ENCODE measurements at regions not wholly inside any gene's neighbourhood (a gene's known extent, or its start where the extent isn't known, plus 50 kb on each side); places are given as distances from the start of the nearest gene placed in this dataset.
"Not testable (repeated sequence)": the region's sequence is repeated elsewhere in the genome, so short reads cannot be mapped to it uniquely, and the experiment has no call there.

GRCh38 chr2:240239325-240239724 is 98.9 kb upstream of the OTOS start:
- H3K27ac ChIP-seq (ENCODE audit: low read length): no peak overlapping the region
- H3K9me3 ChIP-seq (ENCODE audit: control insufficient read depth, insufficient read depth, low read length): no peaks in the 10 kb centered on the region
- DNase-seq (ENCODE audit: low read depth, low spot score): no peak
- H3K4me3 ChIP-seq (ENCODE audit: low read length): no peak overlapping the region
- H3K36me3 ChIP-seq (ENCODE audit: control insufficient read depth, insufficient read depth, low read length): no peaks in the 10 kb centered on the region
- H3K27me3 ChIP-seq (ENCODE audit: control insufficient read depth, insufficient read depth, low read length): no peaks in the 10 kb centered on the region
- H3K4me1 ChIP-seq (ENCODE audit: control insufficient read depth, insufficient read depth, low read length): peaks cover 3% of the 10 kb centered on the region; the same call in 1 of the 2 replicates
- no CpG with 5 or more reads among the region's 1 CpG for WGBS (ENCODE audit: insufficient coverage, insufficient read length)

GRCh38 chr2:240240017-240240734 is 99.7 kb upstream of the OTOS start:
- no peak for DNase-seq (ENCODE audit: low read depth, low spot score)
- Histone ChIP-seq H3K27me3 (ENCODE audit: control insufficient read depth, insufficient read depth, low read length) (no peaks in the 10 kb centered on the region), H3K36me3 (ENCODE audit: control insufficient read depth, insufficient read depth, low read length) (no peaks in the 10 kb centered on the region), H3K27ac (ENCODE audit: low read length) (no peak overlapping the region), H3K9me3 (ENCODE audit: control insufficient read depth, insufficient read depth, low read length) (no peaks in the 10 kb centered on the region), H3K4me3 (ENCODE audit: low read length) (no peak overlapping the region), H3K4me1 (ENCODE audit: control insufficient read depth, insufficient read depth, low read length) (peaks cover 3% of the 10 kb centered on the region; the same call in 1 of the 2 replicates)
- no CpG with 5 or more reads among the region's 2 CpGs for WGBS (ENCODE audit: insufficient coverage, insufficient read length)

- H3K4me1 ChIP-seq (ENCODE audit: control insufficient read depth, insufficient read depth, low read length): peaks cover 3% of the 10 kb centered on the region; the same call in 1 of the 2 replicates
- H3K36me3 ChIP-seq (ENCODE audit: control insufficient read depth, insufficient read depth, low read length): no peaks in the 10 kb centered on the region
- DNase-seq (ENCODE audit: low read depth, low spot score): no peak
- WGBS (ENCODE audit: insufficient coverage, insufficient read length): no CpG with 5 or more reads among the region's 1 CpG
- no peaks in the 10 kb centered on the region for H3K9me3 ChIP-seq (ENCODE audit: control insufficient read depth, insufficient read depth, low read length)
- H3K4me3 ChIP-seq (ENCODE audit: low read length): no peak overlapping the region
- H3K27me3 ChIP-seq (ENCODE audit: control insufficient read depth, insufficient read depth, low read length): no peaks in the 10 kb centered on the region
- H3K27ac ChIP-seq (ENCODE audit: low read length): no peak overlapping the region
These were observed 100.3 kb upstream of the OTOS start for GRCh38 chr2:240240781-240241180.

- no CpG with 5 or more reads among the region's 2 CpGs for WGBS (ENCODE audit: insufficient coverage, insufficient read length)
- no peak overlapping the region for H3K4me3 ChIP-seq (ENCODE audit: low read length)
- no peak for DNase-seq (ENCODE audit: low read depth, low spot score)
- no peaks in the 10 kb centered on the region for H3K9me3 ChIP-seq (ENCODE audit: control insufficient read depth, insufficient read depth, low read length)
- H3K27ac ChIP-seq (ENCODE audit: low read length): no peak overlapping the region
- H3K4me1 ChIP-seq (ENCODE audit: control insufficient read depth, insufficient read depth, low read length): 0 out of 2 replicates have a peak, but pooled peaks cover 2% of the 10 kb centered on the region
- H3K36me3 ChIP-seq (ENCODE audit: control insufficient read depth, insufficient read depth, low read length): no peaks in the 10 kb centered on the region
- no peaks in the 10 kb centered on the region for H3K27me3 ChIP-seq (ENCODE audit: control insufficient read depth, insufficient read depth, low read length)
These were observed 101.1 kb upstream of the OTOS start for GRCh38 chr2:240241572-240241971.

- not testable (repeated sequence) for H3K4me1 ChIP-seq (ENCODE audit: control insufficient read depth, insufficient read depth, low read length); H3K9me3 ChIP-seq (ENCODE audit: control insufficient read depth, insufficient read depth, low read length); DNase-seq (ENCODE audit: low read depth, low spot score); H3K4me3 ChIP-seq (ENCODE audit: low read length); H3K27me3 ChIP-seq (ENCODE audit: control insufficient read depth, insufficient read depth, low read length); H3K36me3 ChIP-seq (ENCODE audit: control insufficient read depth, insufficient read depth, low read length); H3K27ac ChIP-seq (ENCODE audit: low read length)
- WGBS (ENCODE audit: insufficient coverage, insufficient read length): no CpG with 5 or more reads among the region's 12 CpGs
These were observed 102.6 kb upstream of the OTOS start for GRCh38 chr2:240243049-240243448.

GRCh38 chr2:240244543-240244942 is 104.1 kb upstream of the OTOS start:
- Histone ChIP-seq H3K27me3 (ENCODE audit: control insufficient read depth, insufficient read depth, low read length) (no peaks in the 10 kb centered on the region), H3K4me1 (ENCODE audit: control insufficient read depth, insufficient read depth, low read length) (no peaks in the 10 kb centered on the region), H3K9me3 (ENCODE audit: control insufficient read depth, insufficient read depth, low read length) (no peaks in the 10 kb centered on the region), H3K36me3 (ENCODE audit: control insufficient read depth, insufficient read depth, low read length) (no peaks in the 10 kb centered on the region), H3K27ac (ENCODE audit: low read length) (no peak overlapping the region), H3K4me3 (ENCODE audit: low read length) (no peak overlapping the region)
- no CpG with 5 or more reads among the region's 15 CpGs for WGBS (ENCODE audit: insufficient coverage, insufficient read length)
- DNase-seq (ENCODE audit: low read depth, low spot score): no peak

- Histone ChIP-seq H3K27ac (ENCODE audit: low read length) (no peak overlapping the region), H3K36me3 (ENCODE audit: control insufficient read depth, insufficient read depth, low read length) (no peaks in the 10 kb centered on the region), H3K9me3 (ENCODE audit: control insufficient read depth, insufficient read depth, low read length) (no peaks in the 10 kb centered on the region), H3K4me1 (ENCODE audit: control insufficient read depth, insufficient read depth, low read length) (peaks cover under 1% of the 10 kb centered on the region; the same call in 1 of the 2 replicates), H3K27me3 (ENCODE audit: control insufficient read depth, insufficient read depth, low read length) (no peaks in the 10 kb centered on the region), H3K4me3 (ENCODE audit: low read length) (no peak overlapping the region)
- no CpG with 5 or more reads among the region's 4 CpGs for WGBS (ENCODE audit: insufficient coverage, insufficient read length)
- no peak for DNase-seq (ENCODE audit: low read depth, low spot score)
These were observed 104.7 kb upstream of the OTOS start for GRCh38 chr2:240245184-240245583.

- Histone ChIP-seq H3K4me1 (ENCODE audit: control insufficient read depth, insufficient read depth, low read length) (peaks cover 2% of the 10 kb centered on the region), H3K9me3 (ENCODE audit: control insufficient read depth, insufficient read depth, low read length) (no peaks in the 10 kb centered on the region), H3K27me3 (ENCODE audit: control insufficient read depth, insufficient read depth, low read length) (no peaks in the 10 kb centered on the region), H3K27ac (ENCODE audit: low read length) (no peak overlapping the region), H3K4me3 (ENCODE audit: low read length) (no peak overlapping the region), H3K36me3 (ENCODE audit: control insufficient read depth, insufficient read depth, low read length) (no peaks in the 10 kb centered on the region)
- WGBS (ENCODE audit: insufficient coverage, insufficient read length): no CpG with 5 or more reads among the region's 23 CpGs
- DNase-seq (ENCODE audit: low read depth, low spot score): no peak
These were observed 105.2 kb upstream of the OTOS start for GRCh38 chr2:240245706-240246105.

GRCh38 chr2:240246173-240246820 is 105.8 kb upstream of the OTOS start:
- peaks cover 2% of the 10 kb centered on the region for H3K4me1 ChIP-seq (ENCODE audit: control insufficient read depth, insufficient read depth, low read length)
- H3K9me3 ChIP-seq (ENCODE audit: control insufficient read depth, insufficient read depth, low read length): no peaks in the 10 kb centered on the region
- DNase-seq (ENCODE audit: low read depth, low spot score): no peak
- H3K27me3 ChIP-seq (ENCODE audit: control insufficient read depth, insufficient read depth, low read length): no peaks in the 10 kb centered on the region
- H3K36me3 ChIP-seq (ENCODE audit: control insufficient read depth, insufficient read depth, low read length): no peaks in the 10 kb centered on the region
- no peak overlapping the region for H3K4me3 ChIP-seq (ENCODE audit: low read length)
- no CpG with 5 or more reads among the region's 15 CpGs for WGBS (ENCODE audit: insufficient coverage, insufficient read length)
- H3K27ac ChIP-seq (ENCODE audit: low read length): no peak overlapping the region

- WGBS (ENCODE audit: insufficient coverage, insufficient read length): no CpG with 5 or more reads among the region's 10 CpGs
These were observed 106.9 kb upstream of the OTOS start for GRCh38 chr2:240247241-240247867.

More at GRCh38 chr2:240247241-240247867, 106.9 kb upstream of the OTOS start:
- Histone ChIP-seq H3K4me1 (ENCODE audit: control insufficient read depth, insufficient read depth, low read length) (peaks cover 2% of the 10 kb centered on the region), H3K4me3 (ENCODE audit: low read length) (no peak overlapping the region), H3K27me3 (ENCODE audit: control insufficient read depth, insufficient read depth, low read length) (no peaks in the 10 kb centered on the region), H3K36me3 (ENCODE audit: control insufficient read depth, insufficient read depth, low read length) (no peaks in the 10 kb centered on the region), H3K27ac (ENCODE audit: low read length) (no peak overlapping the region), H3K9me3 (ENCODE audit: control insufficient read depth, insufficient read depth, low read length) (no peaks in the 10 kb centered on the region)
- DNase-seq (ENCODE audit: low read depth, low spot score): no peak

All from iPS DF 6.9 (cell line).